ENCODE measurements at regions not wholly inside any gene's neighbourhood (a gene's known extent, or its start where the extent isn't known, plus 50 kb on each side); places are given as distances from the start of the nearest gene placed in this dataset.
"Not testable (repeated sequence)": the region's sequence is repeated elsewhere in the genome, so short reads cannot be mapped to it uniquely, and the experiment has no call there.

GRCh38 chr6:137787016-137787415, 80.0 kb upstream of the TNFAIP3 start:
- no peak for DNase-seq

GRCh38 chr6:137788248-137788647, 78.8 kb upstream of the TNFAIP3 start:
- no peak for DNase-seq

GRCh38 chr6:137791281-137792159, 75.5 kb upstream of the TNFAIP3 start:
- no peak for DNase-seq

- no peak for DNase-seq
Measured at GRCh38 chr6:137792160-137793033, 74.7 kb upstream of the TNFAIP3 start.

GRCh38 chr6:137793805-137794515, 73.1 kb upstream of the TNFAIP3 start:
- no peak for DNase-seq

GRCh38 chr6:137794516-137795201, 72.4 kb upstream of the TNFAIP3 start:
- DNase-seq: no peak

- no peak for DNase-seq
Measured at GRCh38 chr6:137795501-137795900, 71.6 kb upstream of the TNFAIP3 start.

- no peak for DNase-seq
Measured at GRCh38 chr6:137798261-137798660, 68.8 kb upstream of the TNFAIP3 start.

- no peak for DNase-seq
Measured at GRCh38 chr6:137798846-137799245, 68.2 kb upstream of the TNFAIP3 start.

- no peak for DNase-seq
Measured at GRCh38 chr6:137799950-137800568, 67.0 kb upstream of the TNFAIP3 start.

GRCh38 chr6:137800762-137801161, 66.3 kb upstream of the TNFAIP3 start:
- DNase-seq: no peak

GRCh38 chr6:137801352-137802114, 65.5 kb upstream of the TNFAIP3 start:
- DNase-seq: no peak

- no peak for DNase-seq
Measured at GRCh38 chr6:137802408-137803182, 64.5 kb upstream of the TNFAIP3 start.

- DNase-seq: no peak
Measured at GRCh38 chr6:137804637-137805036, 62.4 kb upstream of the TNFAIP3 start.

GRCh38 chr6:137805622-137806021, 61.4 kb upstream of the TNFAIP3 start:
- no peak for DNase-seq

- DNase-seq: no peak
Measured at GRCh38 chr6:137806914-137807682, 60.0 kb upstream of the TNFAIP3 start.

- no peak for DNase-seq
Measured at GRCh38 chr6:137808191-137808590, 58.9 kb upstream of the TNFAIP3 start.

- no peak for DNase-seq
Measured at GRCh38 chr6:137808836-137809315, 58.2 kb upstream of the TNFAIP3 start.

- not testable (repeated sequence) for DNase-seq
Measured at GRCh38 chr6:137809895-137810553, 57.0 kb upstream of the TNFAIP3 start.
